CD4-positive, alpha-beta T cell treated with Interleukin-21 for 1 hour (primary cell): ENCODE measurements at regions not wholly inside any gene's neighbourhood (a gene's known extent, or its start where the extent isn't known, plus 50 kb on each side); places are given as distances from the start of the nearest gene placed in this dataset.
"Not testable (repeated sequence)": the region's sequence is repeated elsewhere in the genome, so short reads cannot be mapped to it uniquely, and the experiment has no call there.

Source experiments
- DNase-seq: peaks from one replicate; pipeline ENCODE4 v3.0.0-alpha.2; 2020

GRCh38 chr1:60637651-60638050, 444.7 kb upstream of the NFIA start:
- no peak for DNase-seq

- DNase-seq = no peak
Measured at GRCh38 chr1:60636946-60637345, 445.4 kb upstream of the NFIA start.

- no peak for DNase-seq
Measured at GRCh38 chr1:60634106-60634505, 448.3 kb upstream of the NFIA start.

- DNase-seq = no peak
Measured at GRCh38 chr1:60622486-60622885, 459.9 kb upstream of the NFIA start.

- DNase-seq = no peak
Measured at GRCh38 chr1:60621368-60621851, 461.0 kb upstream of the NFIA start.

GRCh38 chr1:60620087-60620486, 462.3 kb upstream of the NFIA start:
- no peak for DNase-seq

- no peak for DNase-seq
Measured at GRCh38 chr1:60619581-60619980, 462.8 kb upstream of the NFIA start.

GRCh38 chr1:60615666-60616065, 466.7 kb upstream of the NFIA start:
- DNase-seq = no peak

GRCh38 chr1:60612790-60613189, 469.6 kb upstream of the NFIA start:
- no peak for DNase-seq

- not testable (repeated sequence) for DNase-seq
Measured at GRCh38 chr1:60606921-60607320, 475.4 kb upstream of the NFIA start.

GRCh38 chr1:60600532-60600931, 481.8 kb upstream of the NFIA start:
- DNase-seq = no peak

- no peak for DNase-seq
Measured at GRCh38 chr1:60599574-60599973, 482.8 kb upstream of the NFIA start.

GRCh38 chr1:60598041-60598910, 484.1 kb upstream of the NFIA start:
- no peak for DNase-seq

GRCh38 chr1:60596791-60597750, 485.3 kb upstream of the NFIA start:
- DNase-seq = no peak

GRCh38 chr1:60591583-60591982, 490.8 kb upstream of the NFIA start:
- no peak for DNase-seq

- no peak for DNase-seq
Measured at GRCh38 chr1:60589916-60590315, 492.4 kb upstream of the NFIA start.

GRCh38 chr1:60589046-60589748, 493.2 kb upstream of the NFIA start:
- no peak for DNase-seq

GRCh38 chr1:60584371-60584770, 498.0 kb upstream of the NFIA start:
- DNase-seq = no peak

GRCh38 chr1:60583696-60584095, 498.7 kb upstream of the NFIA start:
- no peak for DNase-seq

- no peak for DNase-seq
Measured at GRCh38 chr1:60581455-60582220, 500.7 kb upstream of the NFIA start.

- DNase-seq = no peak
Measured at GRCh38 chr1:60577029-60577428, 503.5 kb upstream of the C1orf87 start.

- no peak for DNase-seq
Measured at GRCh38 chr1:60575326-60575977, 501.9 kb upstream of the C1orf87 start.
